Endothelial cell of umbilical vein (primary cell): ENCODE measurements at regions not wholly inside any gene's neighbourhood (a gene's known extent, or its start where the extent isn't known, plus 50 kb on each side); places are given as distances from the start of the nearest gene placed in this dataset.

Source experiments
- CTCF ChIP-seq, 2 donors: IDR thresholded peaks; 1 replicate in 1 of 2; 2 replicates in 1 of 2; pipeline ENCODE4 v1.5.1; 2011; ENCODE audit warnings: low read length in 2 of 2, mild to moderate bottlenecking in 2 of 2, moderate library complexity in 2 of 2, control low read depth in 1 of 2, inconsistent platforms in 1 of 2, low read depth in 1 of 2; ENCODE audit not compliant: insufficient read depth in 1 of 2; ENCODE audit errors: extremely low read depth in 1 of 2
- MAX ChIP-seq: IDR thresholded peaks from 2 replicates; pipeline ENCODE4 v1.6.1; 2011; ENCODE audit not compliant: insufficient read depth, insufficient read length
- POLR2A ChIP-seq: IDR thresholded peaks from 2 replicates; pipeline ENCODE4 v1.6.1; 2012; ENCODE audit warnings: low read depth, mild to moderate bottlenecking, control low read depth, low read length
- POLR2AphosphoS5 ChIP-seq: IDR thresholded peaks from 2 replicates; pipeline ENCODE4 v1.6.1; 2012; ENCODE audit warnings: low read depth, mild to moderate bottlenecking, control low read depth, low read length, moderate library complexity; ENCODE audit not compliant: insufficient read depth

- TF ChIP-seq POLR2AphosphoS5 (no peak), CTCF (IDR thresholded peaks at IDR 0.05; ENCODE audit: extremely low read depth in 1 of 2, insufficient read depth in 1 of 2, low read depth in 1 of 2, low read length in 2 of 2) (no peak), MAX (no peak), POLR2A (no peak)
Observed at GRCh38 chr13:103799028-103799427, 732.8 kb upstream of the SLC10A2 start.
